ENCODE measurements at regions not wholly inside any gene's neighbourhood (a gene's known extent, or its start where the extent isn't known, plus 50 kb on each side); places are given as distances from the start of the nearest gene placed in this dataset.

GRCh38 chrX:13478740-13479451 is 90.5 kb upstream of the EGFL6 start:
- Histone ChIP-seq H3K9me3 (no peaks in the 10 kb centered on the region), H3K4me1 (no peaks in the 10 kb centered on the region), H3K27ac (no peak overlapping the region), H3K27me3 (no peaks in the 10 kb centered on the region), H3K36me3 (no peaks in the 10 kb centered on the region), H3K4me3 (no peak overlapping the region)
- DNase-seq (ENCODE audit: low spot score in 2 of 2), result no peak
- 75% methylated on average over 5 of the region's 6 CpGs for WGBS
- TF ChIP-seq POLR2A (IDR thresholded peaks at IDR 0.05) (no peak), POLR2AphosphoS5 (IDR thresholded peaks at IDR 0.05) (no peak), EP300 (IDR thresholded peaks at IDR 0.05) (no peak)
- TF ChIP-seq, protein P1, sequence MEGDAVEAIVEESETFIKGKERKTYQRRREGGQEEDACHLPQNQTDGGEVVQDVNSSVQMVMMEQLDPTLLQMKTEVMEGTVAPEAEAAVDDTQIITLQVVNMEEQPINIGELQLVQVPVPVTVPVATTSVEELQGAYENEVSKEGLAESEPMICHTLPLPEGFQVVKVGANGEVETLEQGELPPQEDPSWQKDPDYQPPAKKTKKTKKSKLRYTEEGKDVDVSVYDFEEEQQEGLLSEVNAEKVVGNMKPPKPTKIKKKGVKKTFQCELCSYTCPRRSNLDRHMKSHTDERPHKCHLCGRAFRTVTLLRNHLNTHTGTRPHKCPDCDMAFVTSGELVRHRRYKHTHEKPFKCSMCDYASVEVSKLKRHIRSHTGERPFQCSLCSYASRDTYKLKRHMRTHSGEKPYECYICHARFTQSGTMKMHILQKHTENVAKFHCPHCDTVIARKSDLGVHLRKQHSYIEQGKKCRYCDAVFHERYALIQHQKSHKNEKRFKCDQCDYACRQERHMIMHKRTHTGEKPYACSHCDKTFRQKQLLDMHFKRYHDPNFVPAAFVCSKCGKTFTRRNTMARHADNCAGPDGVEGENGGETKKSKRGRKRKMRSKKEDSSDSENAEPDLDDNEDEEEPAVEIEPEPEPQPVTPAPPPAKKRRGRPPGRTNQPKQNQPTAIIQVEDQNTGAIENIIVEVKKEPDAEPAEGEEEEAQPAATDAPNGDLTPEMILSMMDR (IDR thresholded peaks at IDR 0.05), result no peak

- no peak overlapping the region for H3K27ac ChIP-seq
- no peaks in the 10 kb centered on the region for H3K27me3 ChIP-seq
- TF ChIP-seq, protein P1 (IDR thresholded peaks at IDR 0.05), result no peak
- TF ChIP-seq POLR2AphosphoS5 (IDR thresholded peaks at IDR 0.05), result no peak
- no peak for TF ChIP-seq EP300 (IDR thresholded peaks at IDR 0.05)
- TF ChIP-seq POLR2A (IDR thresholded peaks at IDR 0.05), result no peak
- WGBS, result 81% methylated on average over 4 of the region's 4 CpGs
- no peaks in the 10 kb centered on the region for H3K9me3 ChIP-seq
- no peaks in the 10 kb centered on the region for H3K36me3 ChIP-seq
- DNase-seq (ENCODE audit: low spot score in 2 of 2), result no peak
- H3K4me1 ChIP-seq, result no peaks in the 10 kb centered on the region
- no peak overlapping the region for H3K4me3 ChIP-seq
Measured at GRCh38 chrX:13476384-13476783, 93.0 kb upstream of the EGFL6 start.

DNA sequence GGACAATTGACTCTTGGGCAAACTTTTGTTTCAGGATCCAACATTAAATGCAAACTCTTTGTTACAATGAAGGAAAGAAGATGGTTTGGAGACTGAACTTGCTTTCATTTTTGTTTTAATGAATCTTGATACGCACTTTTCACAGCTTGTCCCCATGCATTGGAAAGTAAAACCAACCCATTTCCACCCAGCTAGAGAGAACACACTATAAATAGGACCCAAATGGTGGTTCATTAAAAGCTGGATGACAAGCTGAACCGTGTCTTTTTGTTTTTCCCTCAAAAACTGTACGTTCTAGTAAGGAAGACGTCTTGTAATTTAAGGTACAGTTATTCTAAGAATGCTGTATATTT is 95.3 kb upstream of the EGFL6 start:
- Histone ChIP-seq H3K27ac (peak overlapping the region; percentile 67), H3K4me3 (peak overlapping the region; percentile 3)
- WGBS, result 71% methylated on average over 4 of the region's 4 CpGs

DNA sequence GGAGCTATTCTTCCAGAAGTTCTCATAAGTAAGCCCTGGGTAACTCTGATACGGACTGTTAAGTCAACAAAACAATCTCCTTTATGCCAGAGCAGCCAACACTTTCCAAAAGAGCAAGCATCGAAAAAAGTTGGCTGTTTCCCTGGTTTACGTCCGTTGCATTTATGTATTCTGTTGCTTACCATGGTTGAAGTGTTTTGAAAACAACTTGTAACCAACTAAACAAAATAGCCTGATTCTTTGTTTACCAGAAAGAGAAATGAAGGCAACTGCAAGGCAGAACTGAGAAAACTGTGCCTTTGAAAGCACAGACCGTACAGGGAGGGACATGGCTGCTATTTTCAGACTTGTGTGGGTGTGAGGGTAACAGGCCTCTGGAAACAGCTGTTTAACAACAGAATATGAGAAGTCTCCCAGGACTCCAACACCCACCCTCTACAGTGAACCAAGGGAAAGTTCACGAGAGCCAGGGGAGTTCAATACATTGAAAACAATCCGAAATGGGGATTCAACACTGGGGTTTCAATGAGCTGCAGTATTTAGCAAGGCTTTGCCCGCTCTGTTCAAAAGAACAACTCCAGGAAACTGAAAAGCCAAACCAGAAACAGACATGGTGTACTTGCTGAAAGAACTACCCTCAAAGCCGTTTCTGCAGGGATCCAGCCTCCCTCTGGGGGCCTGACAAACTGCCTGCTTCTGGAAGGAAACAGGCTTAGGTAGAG is 95.8 kb upstream of the EGFL6 start:
- Histone ChIP-seq H3K9me3 (no peaks in the 10 kb centered on the region), H3K4me1 (peaks cover 7% of the 10 kb centered on the region), H3K27me3 (no peaks in the 10 kb centered on the region), H3K27ac (peak overlapping the region; percentile 67), H3K36me3 (no peaks in the 10 kb centered on the region), H3K4me3 (peak overlapping the region; percentile 3)
- 60% methylated on average over 9 of the region's 9 CpGs for WGBS
- DNase-seq (ENCODE audit: low spot score in 2 of 2), result no peak
- TF ChIP-seq EP300 (IDR thresholded peaks at IDR 0.05) (no peak), POLR2AphosphoS5 (IDR thresholded peaks at IDR 0.05) (no peak), POLR2A (IDR thresholded peaks at IDR 0.05) (no peak)
- TF ChIP-seq, protein P1 (IDR thresholded peaks at IDR 0.05), result no peak

More for the DNA sequence above, 95.3 kb upstream of the EGFL6 start:
- peaks cover 7% of the 10 kb centered on the region for H3K4me1 ChIP-seq
- H3K9me3 ChIP-seq, result no peaks in the 10 kb centered on the region
- no peak for DNase-seq (ENCODE audit: low spot score in 2 of 2)
- H3K27me3 ChIP-seq, result no peaks in the 10 kb centered on the region
- H3K36me3 ChIP-seq, result no peaks in the 10 kb centered on the region
- TF ChIP-seq, protein P1 (IDR thresholded peaks at IDR 0.05), result no peak
- no peak for TF ChIP-seq POLR2A (IDR thresholded peaks at IDR 0.05)
- TF ChIP-seq POLR2AphosphoS5 (IDR thresholded peaks at IDR 0.05), result no peak
- TF ChIP-seq EP300 (IDR thresholded peaks at IDR 0.05), result no peak

- Histone ChIP-seq H3K27ac (peak overlapping the region; percentile 67), H3K4me1 (peaks cover 7% of the 10 kb centered on the region), H3K9me3 (no peaks in the 10 kb centered on the region), H3K4me3 (no peak overlapping the region), H3K36me3 (no peaks in the 10 kb centered on the region), H3K27me3 (no peaks in the 10 kb centered on the region)
- TF ChIP-seq POLR2AphosphoS5 (IDR thresholded peaks at IDR 0.05) (no peak), POLR2A (IDR thresholded peaks at IDR 0.05) (no peak), EP300 (IDR thresholded peaks at IDR 0.05) (no peak)
- TF ChIP-seq, protein P1 (IDR thresholded peaks at IDR 0.05), result no peak
- WGBS, result 58% methylated on average over 5 of the region's 5 CpGs
- no peak for DNase-seq (ENCODE audit: low spot score in 2 of 2)
Measured at GRCh38 chrX:13472975-13473374, 96.4 kb upstream of the EGFL6 start.
